ENCODE measurements at regions not wholly inside any gene's neighbourhood (a gene's known extent, or its start where the extent isn't known, plus 50 kb on each side); places are given as distances from the start of the nearest gene placed in this dataset.
"Not testable (repeated sequence)": the region's sequence is repeated elsewhere in the genome, so short reads cannot be mapped to it uniquely, and the experiment has no call there.

- DNase-seq, result not testable (repeated sequence)
Observed at GRCh38 chr16:72729552-72729951, 318.4 kb downstream of the ZFHX3 start.

- no peak for DNase-seq
Observed at GRCh38 chr16:72728516-72728915, 319.4 kb downstream of the ZFHX3 start.

DNA sequence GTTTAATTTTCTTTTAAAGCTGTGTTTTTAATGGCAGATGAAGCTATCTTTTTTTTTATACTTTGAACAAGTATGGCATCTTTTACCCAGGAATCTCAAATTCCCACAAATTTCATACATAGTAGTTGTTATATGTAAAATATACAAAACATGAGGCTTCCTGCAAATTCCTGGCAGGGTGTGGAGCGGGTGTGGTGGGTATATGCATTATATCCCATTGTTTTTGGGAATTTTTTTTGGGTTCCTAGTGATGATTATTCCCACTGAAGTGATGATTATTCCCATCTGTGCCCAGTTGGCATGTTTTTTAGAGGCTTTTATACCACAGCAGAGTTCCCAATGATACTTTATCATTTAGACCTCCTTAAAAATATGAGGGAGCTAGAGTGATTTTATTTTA, 320.4 kb downstream of the ZFHX3 start:
- DNase-seq, result no peak

DNA sequence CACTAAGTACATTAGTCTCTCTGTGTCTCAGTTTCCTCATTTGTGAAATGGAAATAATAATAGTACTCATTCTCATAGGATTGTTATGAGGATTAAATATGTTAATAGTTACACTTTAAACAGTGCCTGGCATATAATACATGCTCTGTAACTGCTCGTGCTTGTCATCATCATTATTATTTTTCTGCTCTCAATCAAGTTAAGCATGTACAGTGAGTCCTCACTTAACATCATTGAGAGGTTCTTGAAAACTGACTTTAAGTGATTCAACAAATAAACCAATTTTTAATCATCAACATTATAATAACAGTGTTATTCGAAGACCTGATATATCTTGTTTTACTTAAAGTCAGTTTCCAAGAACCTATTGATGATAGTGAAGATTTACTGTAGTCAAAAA, 322.3 kb downstream of the ZFHX3 start:
- no peak for DNase-seq

- no peak for DNase-seq
Observed at GRCh38 chr16:72723781-72724180, 324.1 kb downstream of the ZFHX3 start.

GRCh38 chr16:72722552-72722951, 325.4 kb downstream of the ZFHX3 start:
- DNase-seq, result no peak

DNA sequence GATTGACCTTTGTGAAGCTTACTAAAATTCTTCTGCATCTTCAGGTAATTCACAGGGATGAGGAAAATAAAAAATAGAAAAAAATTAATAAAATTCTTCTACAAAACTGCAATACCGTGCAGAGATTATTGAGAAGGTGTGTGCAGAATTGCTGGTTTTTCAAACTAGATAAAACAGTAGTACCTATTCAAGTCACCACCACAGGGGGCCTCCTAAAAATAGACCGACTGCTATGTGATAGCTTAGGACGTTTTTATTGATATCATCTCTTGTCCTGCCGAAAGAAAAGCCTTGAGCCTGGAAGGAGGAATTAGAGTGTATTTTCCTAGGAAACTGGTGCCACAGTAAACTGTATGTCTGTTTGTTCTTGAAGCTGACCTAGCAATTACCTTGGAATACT, 325.9 kb downstream of the ZFHX3 start:
- no peak for DNase-seq

DNA sequence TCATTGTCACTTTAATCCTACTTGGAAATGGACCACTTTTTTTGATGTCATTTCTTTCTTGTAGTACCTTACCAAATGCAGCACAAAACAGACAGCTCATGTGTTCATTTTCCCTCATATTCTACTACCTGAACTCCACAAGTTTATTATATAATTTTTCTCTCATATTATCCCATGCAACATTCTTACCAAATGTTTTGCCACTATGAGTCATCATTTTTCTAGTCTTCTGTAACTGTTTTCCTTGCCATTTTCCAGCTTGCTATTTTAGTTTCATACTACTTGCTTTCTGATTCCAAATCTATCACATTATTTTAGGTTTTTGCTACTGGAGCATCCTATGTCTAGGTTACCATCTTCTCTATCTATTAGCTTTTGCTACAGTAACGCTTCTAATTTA, 332.7 kb downstream of the ZFHX3 start:
- DNase-seq, result no peak

- DNase-seq, result no peak
Observed at GRCh38 chr16:72711823-72712222, 336.1 kb downstream of the ZFHX3 start.

- no peak for DNase-seq
Observed at GRCh38 chr16:72705801-72706200, 342.1 kb downstream of the ZFHX3 start.

DNA sequence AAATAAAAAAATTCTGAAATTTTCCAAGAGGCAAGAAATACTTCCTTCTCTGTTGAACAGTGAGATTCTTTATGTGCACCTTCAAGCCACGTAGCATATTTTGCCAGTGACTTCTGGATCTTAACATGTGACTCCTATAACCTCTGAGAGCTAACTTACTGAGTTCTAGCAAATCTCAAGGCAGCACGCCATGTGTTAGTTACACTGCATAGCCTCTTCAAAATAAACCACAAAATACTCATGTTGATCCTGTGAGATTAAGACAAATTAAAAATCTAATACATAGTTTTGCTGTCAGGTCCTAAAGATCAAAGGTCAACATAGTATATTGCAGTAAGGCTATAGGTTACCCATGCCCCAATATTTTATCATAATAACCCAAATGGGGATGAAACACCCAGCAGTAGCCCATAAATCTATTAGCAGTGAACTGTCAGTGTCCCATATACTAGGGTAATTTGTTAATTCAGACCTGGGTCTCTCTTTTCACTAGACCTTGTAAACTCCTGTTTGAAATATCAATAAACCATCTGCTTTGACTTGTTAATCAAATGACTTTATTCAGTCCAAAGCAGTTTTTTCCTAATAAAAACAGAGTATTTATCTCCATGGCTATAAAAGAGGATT, 343.1 kb downstream of the ZFHX3 start:
- DNase-seq, result no peak

GRCh38 chr16:72689851-72690250, 358.1 kb downstream of the ZFHX3 start:
- DNase-seq, result no peak

DNA sequence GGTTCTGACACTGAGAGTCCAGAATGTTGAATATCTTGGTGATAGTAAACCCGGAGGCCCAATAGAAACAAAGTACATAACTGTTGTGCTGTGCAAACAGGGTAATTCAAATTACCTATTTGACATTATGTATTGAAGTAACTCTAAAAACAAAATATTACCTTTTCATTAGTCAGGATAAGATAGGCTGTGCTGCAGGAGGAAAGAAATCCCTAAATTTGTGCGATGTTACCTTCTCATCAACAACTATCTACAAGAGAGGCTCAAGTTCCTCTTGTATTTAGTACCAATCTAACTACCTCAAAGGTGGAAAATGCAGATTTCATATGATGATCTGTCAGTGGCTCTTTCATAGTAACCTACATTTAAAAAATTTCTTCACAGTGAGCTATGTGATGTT, 367.2 kb downstream of the ZFHX3 start:
- no peak for DNase-seq

- no peak for DNase-seq
Observed at GRCh38 chr16:72679856-72680255, 368.1 kb downstream of the ZFHX3 start.

DNA sequence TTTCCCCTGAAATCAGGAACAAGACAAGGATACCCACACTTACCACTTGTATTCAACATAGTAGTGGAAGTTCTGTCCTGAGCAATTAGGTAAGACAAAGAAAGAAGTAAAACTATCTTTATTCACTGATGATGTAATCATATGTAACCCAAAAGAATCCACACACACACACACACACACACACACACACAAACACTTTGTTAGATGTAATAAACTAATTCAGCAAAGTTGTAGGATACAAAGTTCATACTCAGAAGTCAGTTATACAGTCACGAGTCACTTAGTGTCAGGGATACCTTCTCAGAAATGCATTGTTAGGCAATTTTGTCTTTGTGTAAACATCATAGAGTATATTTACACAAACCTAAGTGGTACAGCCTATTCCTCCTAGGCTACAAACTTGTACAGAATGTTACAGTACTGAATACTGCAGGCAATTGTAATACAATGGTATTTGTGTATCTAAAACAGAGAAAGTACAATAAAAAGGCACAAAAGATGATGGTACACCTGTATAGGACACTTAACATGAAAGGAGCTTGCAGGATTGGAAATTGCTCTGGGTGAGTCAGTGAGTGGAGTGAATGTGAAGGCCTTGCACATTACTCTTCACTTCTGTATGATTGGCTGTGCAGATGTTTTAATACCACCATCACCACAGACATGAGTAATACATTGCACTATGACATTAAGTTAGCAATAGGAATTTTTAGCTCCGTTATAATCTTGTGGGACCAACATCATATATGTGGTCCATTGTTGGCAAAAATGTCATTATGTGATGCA, 370.1 kb downstream of the ZFHX3 start:
- no peak for DNase-seq

- no peak for DNase-seq
Observed at GRCh38 chr16:72673118-72673517, 374.8 kb downstream of the ZFHX3 start.

- no peak for DNase-seq
Observed at GRCh38 chr16:72666267-72666666, 381.7 kb downstream of the ZFHX3 start.

GRCh38 chr16:72665701-72666100, 382.2 kb downstream of the ZFHX3 start:
- DNase-seq, result no peak

GRCh38 chr16:72664509-72665408, 383.2 kb downstream of the ZFHX3 start:
- peak; percentile 95 for DNase-seq

- DNase-seq, result no peak
Observed at GRCh38 chr16:72664056-72664508, 383.8 kb downstream of the ZFHX3 start.

- DNase-seq, result no peak
Observed at GRCh38 chr16:72658888-72659717, 388.8 kb downstream of the ZFHX3 start.

DNA sequence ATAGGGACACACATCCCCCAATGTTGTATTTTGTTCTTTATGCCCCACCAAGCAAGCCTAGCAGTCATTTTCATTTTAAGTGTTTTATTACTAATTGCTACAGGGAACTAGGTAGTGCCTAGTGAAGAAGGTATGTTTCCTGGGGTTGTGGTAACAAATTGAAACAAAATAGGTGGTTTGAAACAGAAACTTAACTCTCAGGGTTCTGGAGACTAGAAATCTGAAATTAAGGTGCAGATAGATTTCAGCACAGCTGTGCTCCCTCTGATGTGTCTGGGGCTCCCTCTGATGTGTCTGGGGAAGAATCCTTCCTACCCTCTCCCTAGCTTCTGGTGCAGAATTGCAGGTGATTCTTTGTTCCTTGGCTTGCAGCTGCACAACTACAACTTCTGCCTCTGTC, 390.1 kb downstream of the ZFHX3 start:
- no peak for DNase-seq

GRCh38 chr16:72657164-72657563, 390.8 kb downstream of the ZFHX3 start:
- DNase-seq, result no peak
